ENCODE measurements at regions not wholly inside any gene's neighbourhood (a gene's known extent, or its start where the extent isn't known, plus 50 kb on each side); places are given as distances from the start of the nearest gene placed in this dataset.
"Not testable (repeated sequence)": the region's sequence is repeated elsewhere in the genome, so short reads cannot be mapped to it uniquely, and the experiment has no call there.

GRCh38 chr15:35246451-35246850 lies 161.4 kb upstream of the NANOGP8 start:
- FAIRE-seq (no peak), DNase-seq (ENCODE audit: low read depth) (no peak)
- no peak for TF ChIP-seq CTCF (IDR thresholded peaks at IDR 0.05; ENCODE audit: insufficient read depth, low read length, severe bottlenecking)
- H3K4me3 ChIP-seq (ENCODE audit: low read depth, low read length), result no peak overlapping the region
- no peaks in the 10 kb centered on the region for H3K27me3 ChIP-seq (ENCODE audit: control insufficient read depth, insufficient read depth, low read length)
- no peaks in the 10 kb centered on the region for H3K36me3 ChIP-seq (ENCODE audit: control insufficient read depth, insufficient read depth, low read length)

DNA sequence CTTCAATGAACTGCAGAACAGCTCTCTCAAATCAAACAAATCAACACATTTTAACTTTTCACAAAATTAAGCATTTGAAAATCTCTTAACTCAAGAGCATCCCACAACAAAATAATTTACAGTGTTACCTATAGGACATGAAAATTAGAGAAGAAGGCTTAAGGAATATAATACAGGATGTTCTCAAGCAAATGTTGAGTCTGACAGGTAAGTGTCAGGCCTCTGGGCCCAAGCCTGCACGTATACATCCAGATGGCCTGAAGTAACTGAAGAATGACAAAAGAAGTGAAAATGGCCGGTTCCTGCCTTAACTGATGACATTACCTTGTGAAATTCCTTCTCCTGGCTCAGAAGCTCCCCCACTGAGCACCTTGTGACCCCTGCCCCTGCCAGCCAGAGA lies 160.6 kb upstream of the NANOGP8 start:
- H3K27me3 ChIP-seq (ENCODE audit: control insufficient read depth, insufficient read depth, low read length); H3K36me3 ChIP-seq (ENCODE audit: control insufficient read depth, insufficient read depth, low read length); FAIRE-seq; DNase-seq (ENCODE audit: low read depth); H3K4me3 ChIP-seq (ENCODE audit: low read depth, low read length): not testable (repeated sequence)

DNA sequence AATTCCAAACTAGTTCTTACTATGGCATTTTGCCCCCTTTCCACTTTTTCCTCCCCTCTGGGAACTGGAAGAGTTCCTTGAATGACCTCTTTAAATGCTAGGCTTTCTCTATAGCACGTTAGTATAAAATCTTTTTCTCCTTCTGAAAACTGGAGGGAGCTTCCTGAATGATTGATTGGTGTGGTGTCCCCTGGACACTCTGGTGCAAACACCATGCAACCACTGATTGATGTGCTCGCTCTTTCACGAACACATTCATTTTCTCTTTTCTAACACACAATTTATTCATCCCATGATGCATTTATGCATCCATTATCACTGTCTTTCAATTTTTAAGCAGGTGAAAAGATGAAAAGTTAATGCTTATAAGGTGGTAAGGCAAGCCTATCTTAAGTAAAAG lies 159.1 kb upstream of the NANOGP8 start:
- TF ChIP-seq CTCF (IDR thresholded peaks at IDR 0.05; ENCODE audit: insufficient read depth, low read length, severe bottlenecking), result no peak
- H3K36me3 ChIP-seq (ENCODE audit: control insufficient read depth, insufficient read depth, low read length), result no peaks in the 10 kb centered on the region
- DNase-seq (ENCODE audit: low read depth) (no peak), FAIRE-seq (no peak)
- no peak overlapping the region for H3K4me3 ChIP-seq (ENCODE audit: low read depth, low read length)
- no peaks in the 10 kb centered on the region for H3K27me3 ChIP-seq (ENCODE audit: control insufficient read depth, insufficient read depth, low read length)

GRCh38 chr15:35243758-35244157 lies 158.7 kb upstream of the NANOGP8 start:
- no peaks in the 10 kb centered on the region for H3K36me3 ChIP-seq (ENCODE audit: control insufficient read depth, insufficient read depth, low read length)
- DNase-seq (ENCODE audit: low read depth), result peak; percentile 29
- no peak overlapping the region for H3K4me3 ChIP-seq (ENCODE audit: low read depth, low read length)
- FAIRE-seq, result no peak
- TF ChIP-seq CTCF (IDR thresholded peaks at IDR 0.05; ENCODE audit: insufficient read depth, low read length, severe bottlenecking), result no peak
- H3K27me3 ChIP-seq (ENCODE audit: control insufficient read depth, insufficient read depth, low read length), result no peaks in the 10 kb centered on the region

DNA sequence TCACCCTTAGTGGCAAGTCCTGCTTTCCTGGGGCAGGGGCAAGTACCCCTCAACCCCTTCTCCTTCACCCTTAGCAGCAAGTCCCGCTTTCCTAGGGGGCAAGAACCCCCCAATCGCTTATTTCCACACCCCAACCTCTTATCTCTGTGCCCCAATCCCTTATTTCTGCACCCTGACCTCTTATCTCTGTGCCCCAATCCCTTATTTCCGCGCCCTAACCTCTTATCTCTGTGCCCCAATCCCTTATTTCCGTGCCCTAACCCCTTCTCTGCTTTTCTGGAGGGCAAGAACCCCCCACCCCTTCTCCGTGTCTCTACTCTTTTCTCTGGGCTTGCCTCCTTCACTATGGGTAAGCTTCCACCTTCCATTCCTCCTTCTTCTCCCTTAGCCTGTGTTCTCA lies 154.6 kb upstream of the NANOGP8 start:
- not testable (repeated sequence) for DNase-seq (ENCODE audit: low read depth); H3K27me3 ChIP-seq (ENCODE audit: control insufficient read depth, insufficient read depth, low read length); FAIRE-seq; H3K36me3 ChIP-seq (ENCODE audit: control insufficient read depth, insufficient read depth, low read length); H3K4me3 ChIP-seq (ENCODE audit: low read depth, low read length)

DNA sequence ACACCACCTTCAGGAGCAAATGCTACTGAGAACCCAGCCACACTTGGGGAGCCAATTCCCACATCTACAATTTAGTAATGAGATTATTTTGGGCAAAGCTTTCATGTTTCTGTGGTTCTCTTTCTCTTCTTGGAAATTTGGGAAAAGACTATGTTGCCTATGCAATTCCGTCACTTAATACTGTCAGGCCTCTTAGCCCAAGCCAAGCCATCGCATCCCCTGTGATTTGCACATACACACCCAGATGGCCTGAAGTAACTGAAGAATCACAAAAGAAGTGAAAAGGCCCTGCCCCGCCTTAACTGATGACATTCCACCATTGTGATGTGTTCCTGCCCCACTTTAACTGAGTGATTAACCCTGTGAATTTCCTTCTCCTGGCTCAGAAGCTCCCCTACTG lies 153.4 kb upstream of the NANOGP8 start:
- H3K36me3 ChIP-seq (ENCODE audit: control insufficient read depth, insufficient read depth, low read length); H3K4me3 ChIP-seq (ENCODE audit: low read depth, low read length); H3K27me3 ChIP-seq (ENCODE audit: control insufficient read depth, insufficient read depth, low read length); FAIRE-seq; DNase-seq (ENCODE audit: low read depth): not testable (repeated sequence)

GRCh38 chr15:35229085-35229484 lies 144.0 kb upstream of the NANOGP8 start:
- no peak for DNase-seq (ENCODE audit: low read depth)
- Histone ChIP-seq H3K36me3 (ENCODE audit: control insufficient read depth, insufficient read depth, low read length) (no peaks in the 10 kb centered on the region), H3K4me3 (ENCODE audit: low read depth, low read length) (no peak overlapping the region), H3K27me3 (ENCODE audit: control insufficient read depth, insufficient read depth, low read length) (no peaks in the 10 kb centered on the region)
- no peak for FAIRE-seq
- TF ChIP-seq CTCF (IDR thresholded peaks at IDR 0.05; ENCODE audit: insufficient read depth, low read length, severe bottlenecking), result no peak
